Esophagus muscularis mucosa (tissue), 4 donors: ENCODE measurements at regions not wholly inside any gene's neighbourhood (a gene's known extent, or its start where the extent isn't known, plus 50 kb on each side); places are given as distances from the start of the nearest gene placed in this dataset.

Experiments
- DNase-seq: peaks from one replicate; pipeline ENCODE4 v3.0.0-alpha.2; 2017; ENCODE audit errors: extremely low spot score
- H3K27ac ChIP-seq, 4 donors: fragments of 200-600 bp; sonication (generic); replicated peaks in 1 of 4; 1 replicate in 3 of 4; 2 replicates in 1 of 4; pipeline ENCODE4 v1.5.1; 2016 to 2019; ENCODE audit warnings: mild to moderate bottlenecking in 1 of 4
- H3K27me3 ChIP-seq, 4 donors: fragments of 200-600 bp; sonication (generic); one replicate each; pipeline versions ENCODE4 v1.5.1 to v1.6.0; 2016 to 2019
- H3K36me3 ChIP-seq, 4 donors: fragments of 200-600 bp; sonication (generic); one replicate each; pipeline ENCODE4 v1.5.1; 2016 to 2019
- H3K4me1 ChIP-seq, 4 donors: fragments of 200-600 bp; sonication (generic); one replicate each; pipeline ENCODE4 v1.5.1; 2016 to 2019
- H3K4me3 ChIP-seq, 4 donors: fragments of 200-600 bp; sonication (generic); 1 replicate in 2 of 4; 2 replicates in 2 of 4; pipeline ENCODE4 v1.5.1; 2016 to 2019; ENCODE audit warnings: mild to moderate bottlenecking in 4 of 4, moderate library complexity in 1 of 4
- H3K9me3 ChIP-seq, 4 donors: fragments of 200-600 bp; sonication (generic); 1 replicate in 3 of 4; 2 replicates in 1 of 4; pipeline ENCODE4 v1.5.1; 2016 to 2019
- EP300 ChIP-seq: sonication (generic); formaldehyde crosslinking; IDR thresholded peaks from one replicate; pipeline ENCODE4 v1.6.1; 2017; ENCODE audit warnings: antibody characterized with exemption
- POLR2A ChIP-seq: fragments of 450-650 bp; IDR thresholded peaks from one replicate; pipeline ENCODE4 v1.6.1; 2017; ENCODE audit warnings: antibody characterized with exemption, moderate library complexity, mild to moderate bottlenecking, low read depth
- POLR2AphosphoS5 ChIP-seq, 2 donors: sonication (generic); formaldehyde crosslinking; IDR thresholded peaks; one replicate each; pipeline ENCODE4 v1.6.1; 2017; ENCODE audit warnings: antibody characterized with exemption in 2 of 2
- WGBS: methylation state at CpG from one replicate; pipeline ENCODE4 v1.1.5; 2018; 5-methylcytosine and 5-hydroxymethylcytosine counted together
- intact Hi-C: fragments of 100-400 bp; cut with DNase I; formaldehyde crosslinking; loops from one replicate; pipeline ENCODE4 v1.15.1; 2023
- TF ChIP-seq, protein P1 (sequence below), 3 experiments: fragments of 200-600 bp in 2 of 3; fragments of 450-650 bp in 1 of 3; sonication (generic) in 2 of 3; IDR thresholded peaks; one replicate each; pipeline ENCODE4 v1.5.1; 2017 to 2019; ENCODE audit warnings: antibody characterized with exemption in 3 of 3, mild to moderate bottlenecking in 2 of 3, moderate library complexity in 1 of 3

DNA sequence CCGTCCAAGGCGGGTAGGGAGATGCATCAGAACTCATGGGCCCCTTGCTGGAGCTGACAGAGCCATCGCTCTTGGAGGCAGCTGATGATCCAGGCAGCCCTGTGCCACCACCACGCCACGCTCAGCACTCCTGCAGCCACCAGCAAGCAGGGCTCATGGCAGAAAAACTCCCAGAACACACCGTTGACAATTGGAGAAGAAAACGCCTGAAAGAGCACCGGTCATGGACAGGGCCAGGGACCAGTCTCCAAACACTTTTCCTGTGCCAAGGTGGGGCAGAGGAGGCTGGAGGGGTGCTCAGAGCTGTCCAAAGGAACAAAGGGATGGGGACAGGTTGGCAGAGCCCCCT, 132.2 kb downstream of the FOXL1 start:
- 60% methylated on average over 2 of the region's 8 CpGs for WGBS
- no peak overlapping the region for H3K27ac ChIP-seq
- H3K4me1 ChIP-seq: no peaks in the 10 kb centered on the region
- peaks cover 0 to 9% (median 2%) of the 10 kb centered on the region in 4 donors for H3K9me3 ChIP-seq
- intact Hi-C loops: no loop called here
- H3K4me3 ChIP-seq: no peak overlapping the region
- TF ChIP-seq EP300 (no peak), POLR2AphosphoS5 (IDR thresholded peaks at IDR 0.05) (no peak), POLR2A (no peak)
- TF ChIP-seq, protein P1, sequence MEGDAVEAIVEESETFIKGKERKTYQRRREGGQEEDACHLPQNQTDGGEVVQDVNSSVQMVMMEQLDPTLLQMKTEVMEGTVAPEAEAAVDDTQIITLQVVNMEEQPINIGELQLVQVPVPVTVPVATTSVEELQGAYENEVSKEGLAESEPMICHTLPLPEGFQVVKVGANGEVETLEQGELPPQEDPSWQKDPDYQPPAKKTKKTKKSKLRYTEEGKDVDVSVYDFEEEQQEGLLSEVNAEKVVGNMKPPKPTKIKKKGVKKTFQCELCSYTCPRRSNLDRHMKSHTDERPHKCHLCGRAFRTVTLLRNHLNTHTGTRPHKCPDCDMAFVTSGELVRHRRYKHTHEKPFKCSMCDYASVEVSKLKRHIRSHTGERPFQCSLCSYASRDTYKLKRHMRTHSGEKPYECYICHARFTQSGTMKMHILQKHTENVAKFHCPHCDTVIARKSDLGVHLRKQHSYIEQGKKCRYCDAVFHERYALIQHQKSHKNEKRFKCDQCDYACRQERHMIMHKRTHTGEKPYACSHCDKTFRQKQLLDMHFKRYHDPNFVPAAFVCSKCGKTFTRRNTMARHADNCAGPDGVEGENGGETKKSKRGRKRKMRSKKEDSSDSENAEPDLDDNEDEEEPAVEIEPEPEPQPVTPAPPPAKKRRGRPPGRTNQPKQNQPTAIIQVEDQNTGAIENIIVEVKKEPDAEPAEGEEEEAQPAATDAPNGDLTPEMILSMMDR (IDR thresholded peaks at IDR 0.05): no peak
- no peaks in the 10 kb centered on the region for H3K36me3 ChIP-seq
- DNase-seq: no peak
- peaks cover 0 to 85% (median 0%) of the 10 kb centered on the region in 4 donors for H3K27me3 ChIP-seq

DNA sequence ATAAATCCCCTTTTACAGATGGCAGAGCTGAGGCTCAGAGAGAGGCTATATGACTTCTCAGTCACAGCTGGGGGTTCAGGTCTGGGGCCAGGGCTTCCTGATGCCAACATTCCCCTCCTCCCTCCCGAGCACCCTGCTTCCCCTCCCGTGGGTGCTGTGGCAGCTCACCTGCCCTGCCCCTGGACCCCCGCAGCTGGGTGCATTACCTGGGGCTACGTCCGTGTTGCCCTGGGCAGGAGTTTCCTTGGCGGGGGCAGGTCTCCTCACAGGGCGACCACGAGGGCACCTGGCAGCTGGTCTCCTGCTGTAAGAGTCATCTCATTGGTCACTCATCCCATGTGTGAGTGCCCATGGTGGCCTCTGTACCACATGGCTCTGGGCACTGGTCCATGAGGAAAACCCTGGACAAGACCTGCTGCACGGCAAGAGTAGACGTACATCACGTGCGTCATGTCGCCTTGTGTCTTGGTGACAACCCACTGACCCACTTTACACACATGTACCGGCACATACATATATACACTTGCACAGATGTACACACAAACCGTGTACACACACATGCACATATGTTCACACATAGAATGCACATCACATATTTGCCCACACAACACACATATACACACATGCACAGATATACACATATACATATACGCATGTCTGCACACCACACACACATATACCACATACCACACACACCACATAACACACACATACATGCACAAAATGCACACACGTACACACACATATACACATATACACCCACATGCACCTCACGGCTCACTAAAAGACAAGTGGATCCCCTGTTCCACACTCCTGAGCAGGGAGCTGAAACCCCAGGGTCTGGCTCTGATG, 134.0 kb downstream of the FOXL1 start:
- 85% methylated on average over 16 of the region's 18 CpGs for WGBS
- no peak overlapping the region for H3K27ac ChIP-seq
- no peaks in the 10 kb centered on the region for H3K36me3 ChIP-seq
- H3K4me1 ChIP-seq: no peaks in the 10 kb centered on the region
- TF ChIP-seq POLR2A (no peak), EP300 (no peak), POLR2AphosphoS5 (IDR thresholded peaks at IDR 0.05) (no peak)
- TF ChIP-seq, protein P1 (IDR thresholded peaks at IDR 0.05): no peak
- H3K9me3 ChIP-seq: peaks cover 0 to 9% (median 2%) of the 10 kb centered on the region in 4 donors
- no peak for DNase-seq
- H3K27me3 ChIP-seq: peaks cover 0 to 82% (median 0%) of the 10 kb centered on the region in 4 donors
- H3K4me3 ChIP-seq: no peak overlapping the region
- intact Hi-C loops: no loop called here

DNA sequence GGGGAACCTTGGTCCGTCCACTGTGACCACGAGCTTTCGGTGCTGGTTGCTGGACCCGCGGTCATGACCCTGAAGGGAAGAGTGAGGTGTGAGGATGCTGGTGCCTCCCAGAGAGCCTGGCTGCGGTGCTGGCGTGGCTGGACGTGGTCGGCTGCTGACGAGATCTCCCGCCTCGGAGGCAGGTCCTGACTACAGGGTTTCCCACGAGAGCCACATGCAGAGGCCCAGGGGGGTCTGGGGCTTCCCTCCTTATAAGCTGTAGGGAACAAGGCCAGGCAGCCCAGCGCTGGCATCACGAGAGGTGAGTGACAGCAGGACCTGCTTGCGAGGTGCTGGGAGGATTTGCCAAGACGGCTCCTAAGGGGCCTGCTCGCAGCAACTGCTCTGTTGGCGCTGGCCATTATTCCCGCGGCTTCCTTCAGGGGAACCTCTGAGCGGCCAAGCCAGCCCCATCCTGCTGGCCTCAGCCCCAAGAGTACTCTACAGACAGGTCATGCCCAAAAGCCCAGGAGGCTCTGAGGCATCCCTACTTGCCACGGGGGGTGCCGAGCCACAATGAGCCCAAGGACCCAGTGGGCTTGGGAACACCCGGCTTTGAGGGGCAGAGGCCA, 134.8 kb downstream of the FOXL1 start:
- intact Hi-C loops: no loop called here
- Histone ChIP-seq H3K27me3 (peaks cover 0 to 85% (median 0%) of the 10 kb centered on the region in 4 donors), H3K36me3 (no peaks in the 10 kb centered on the region), H3K9me3 (peaks cover 0 to 9% (median 2%) of the 10 kb centered on the region in 4 donors), H3K4me1 (no peaks in the 10 kb centered on the region), H3K27ac (no peak overlapping the region), H3K4me3 (no peak overlapping the region)
- DNase-seq: no peak
- TF ChIP-seq POLR2AphosphoS5 (IDR thresholded peaks at IDR 0.05) (no peak), POLR2A (no peak), EP300 (no peak)
- TF ChIP-seq, protein P1 (IDR thresholded peaks at IDR 0.05): no peak
- WGBS: 90% methylated on average over 6 of the region's 25 CpGs

DNA sequence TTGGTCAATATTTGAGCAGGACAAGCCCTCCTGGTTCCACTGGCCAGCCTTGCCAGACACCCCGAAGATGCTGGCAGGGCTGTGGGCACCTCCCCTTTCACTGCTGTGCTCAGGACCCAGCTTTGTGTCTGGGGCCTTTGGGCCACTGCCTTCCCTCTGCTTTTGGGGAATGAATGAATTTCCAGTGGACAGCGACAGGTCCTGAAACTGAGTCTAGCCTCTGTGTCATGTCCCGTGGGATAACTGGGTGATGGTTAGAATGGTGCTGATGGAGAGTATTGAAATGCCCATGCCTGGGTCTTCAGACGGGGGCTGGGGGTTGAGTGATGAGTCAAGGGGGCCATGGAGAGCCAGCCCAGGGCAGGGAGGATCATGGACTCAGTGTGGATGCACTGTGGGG, 135.8 kb downstream of the FOXL1 start:
- Histone ChIP-seq H3K4me3 (no peak overlapping the region), H3K36me3 (no peaks in the 10 kb centered on the region), H3K9me3 (peaks cover 0 to 7% (median 1%) of the 10 kb centered on the region in 4 donors), H3K4me1 (no peaks in the 10 kb centered on the region), H3K27ac (no peak overlapping the region), H3K27me3 (peaks cover 0 to 87% (median 0%) of the 10 kb centered on the region in 4 donors)
- intact Hi-C loops: no loop called here
- TF ChIP-seq, protein P1 (IDR thresholded peaks at IDR 0.05): no peak
- TF ChIP-seq POLR2A (no peak), EP300 (no peak), POLR2AphosphoS5 (IDR thresholded peaks at IDR 0.05) (no peak)
- DNase-seq: no peak
- WGBS: 61% methylated on average over 4 of the region's 4 CpGs
